T-helper 1 cell treated with Interleukin-12 subunit alpha and Interleukin-12 subunit beta and Interleukin-4 antibody, amounts not matched to agents 30 ng/mL and 1 ng/mL, for 36 hours (primary cell): ENCODE measurements at regions not wholly inside any gene's neighbourhood (a gene's known extent, or its start where the extent isn't known, plus 50 kb on each side); places are given as distances from the start of the nearest gene placed in this dataset.
"Not testable (repeated sequence)": the region's sequence is repeated elsewhere in the genome, so short reads cannot be mapped to it uniquely, and the experiment has no call there.

Experiments
- intact Hi-C: fragments of 100-400 bp; cut with micrococcal nuclease; formaldehyde crosslinking; loops from one replicate; pipeline ENCODE4 v1.15.1; 2024

DNA sequence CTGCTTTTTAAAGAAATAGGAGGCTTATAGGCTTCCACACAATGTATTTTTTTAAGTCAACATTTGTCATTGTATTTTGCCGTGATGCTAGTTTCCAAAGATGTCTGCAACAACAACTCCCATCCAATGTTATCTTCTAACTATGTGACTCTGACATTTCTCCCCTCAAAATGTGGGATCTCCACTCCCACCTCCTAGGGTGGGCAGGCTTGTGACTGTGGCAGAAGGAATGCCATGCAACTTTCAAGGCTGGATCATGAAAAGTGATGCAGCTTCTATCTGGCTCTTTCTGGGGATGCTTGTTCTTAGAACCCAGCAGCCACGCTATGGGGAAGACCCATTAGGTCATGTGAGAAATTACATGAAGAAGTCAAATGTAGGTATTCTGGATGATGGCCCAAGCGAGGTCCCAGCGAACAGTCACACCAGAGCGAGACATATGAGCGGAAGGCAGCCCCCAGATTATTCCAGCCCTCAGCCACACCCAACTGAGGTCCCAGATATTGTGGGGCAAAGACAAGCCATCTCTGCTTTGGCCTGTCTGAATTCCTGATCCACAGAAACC, 124.3 kb downstream of the BDH1 start:
- intact Hi-C loops, result no loop called here

GRCh38 chr3:197430934-197431333, 124.8 kb downstream of the BDH1 start:
- intact Hi-C loops, result no loop called here

DNA sequence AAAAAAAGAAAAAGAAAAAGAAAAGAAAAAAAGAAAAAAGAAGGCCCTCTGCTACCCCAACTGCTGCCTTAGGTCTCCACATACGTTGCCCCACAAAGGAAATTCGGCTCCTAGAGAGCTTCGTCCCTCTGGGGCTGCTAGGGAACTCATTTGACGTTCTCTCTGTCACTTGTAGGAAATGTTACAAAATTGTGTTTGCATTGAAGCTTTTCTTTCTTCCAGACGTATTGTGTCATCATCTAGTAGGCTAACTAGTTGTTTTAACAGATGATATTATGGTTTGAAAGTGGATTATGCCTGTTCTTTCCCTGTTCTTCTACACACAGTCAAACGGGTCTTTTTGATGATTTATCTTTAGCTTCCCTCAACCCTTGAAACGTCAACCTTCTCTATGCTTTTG, 125.3 kb downstream of the BDH1 start:
- intact Hi-C loops, result no loop called here

DNA sequence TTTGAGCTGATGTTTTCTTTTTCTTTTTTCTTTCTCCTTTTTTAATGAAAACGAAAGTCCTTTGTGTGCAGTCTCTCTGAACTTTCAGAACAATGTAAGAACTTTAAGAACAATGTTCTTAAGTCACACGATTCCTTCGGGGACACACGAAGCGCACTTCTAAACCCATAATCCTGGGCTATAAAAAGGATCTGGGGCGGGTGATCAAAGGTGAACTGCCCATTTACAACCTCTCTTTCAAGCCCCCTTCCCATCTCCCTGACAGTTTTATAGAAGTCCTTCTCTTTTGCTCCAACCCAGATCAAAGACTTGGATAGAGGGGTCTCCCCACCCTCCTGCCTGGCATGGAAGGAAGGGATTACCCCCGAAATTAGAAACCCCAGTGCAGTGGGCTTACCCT, 126.8 kb downstream of the BDH1 start:
- intact Hi-C loops, result loop anchor here (1.0 kb wide), 1 partner anchor 27 kb away; no protein-coding TSS in a partner anchor

DNA sequence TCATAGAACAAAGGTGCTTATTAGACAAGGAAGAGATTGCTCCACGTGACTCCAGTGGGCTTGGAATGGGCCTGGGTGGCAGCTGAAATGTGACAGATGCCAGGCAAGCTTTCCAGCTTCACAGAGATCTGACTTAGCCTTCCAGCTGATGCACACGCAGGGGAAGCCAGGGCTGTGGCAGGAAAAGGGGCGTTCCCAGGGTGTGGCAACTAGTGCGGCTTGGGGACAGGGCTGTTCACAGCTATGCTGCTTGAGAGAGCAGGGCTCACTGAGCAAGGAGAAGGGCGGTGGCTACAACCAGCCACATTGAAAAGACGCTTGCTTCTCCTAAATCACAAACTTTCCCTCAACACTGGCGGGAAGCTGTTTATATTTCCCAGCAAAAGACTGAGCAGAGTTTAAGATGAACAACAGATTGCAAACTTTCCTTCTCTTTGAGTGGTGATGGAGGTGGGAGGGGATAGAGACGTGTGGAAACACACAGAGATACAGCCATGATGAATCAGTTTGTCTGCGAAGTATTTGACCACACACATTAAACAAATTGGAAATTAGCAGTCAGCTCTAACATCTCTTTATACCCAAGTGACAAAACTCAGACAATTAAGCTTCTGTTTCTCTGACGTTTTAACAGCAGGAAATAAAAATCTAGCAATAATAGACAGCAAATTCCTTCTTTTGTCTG, 127.5 kb downstream of the BDH1 start:
- intact Hi-C loops, result loop anchor here (1.0 kb wide), 1 partner anchor 28 kb away; no protein-coding TSS in a partner anchor

GRCh38 chr3:197427021-197427420, 128.6 kb upstream of the DLG1 start:
- intact Hi-C loops, result no loop called here

DNA sequence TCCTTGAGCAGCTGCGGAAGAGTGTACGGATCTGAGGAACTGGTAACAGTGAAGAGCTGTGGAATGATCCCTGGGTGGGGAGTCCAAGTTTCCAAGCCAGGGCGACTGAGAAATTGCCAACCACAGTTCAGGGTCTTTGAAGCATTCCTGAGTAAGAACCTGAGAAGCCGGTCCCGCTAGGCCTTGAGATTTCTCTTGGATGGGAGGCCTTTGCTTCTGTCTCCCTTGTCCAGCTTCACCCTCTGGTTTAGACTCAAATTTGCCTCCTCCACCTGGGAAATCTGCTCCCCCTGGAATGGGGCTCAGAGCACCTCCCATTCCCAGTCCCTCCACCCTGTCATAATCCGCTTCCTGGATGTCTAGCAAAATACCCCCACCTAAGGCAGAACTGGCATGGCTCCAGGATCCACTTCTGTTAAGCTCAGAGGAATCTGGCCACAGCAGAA, 127.7 kb upstream of the DLG1 start:
- intact Hi-C loops, result no loop called here

GRCh38 chr3:197425485-197426120, 127.2 kb upstream of the DLG1 start:
- intact Hi-C loops, result no loop called here

DNA sequence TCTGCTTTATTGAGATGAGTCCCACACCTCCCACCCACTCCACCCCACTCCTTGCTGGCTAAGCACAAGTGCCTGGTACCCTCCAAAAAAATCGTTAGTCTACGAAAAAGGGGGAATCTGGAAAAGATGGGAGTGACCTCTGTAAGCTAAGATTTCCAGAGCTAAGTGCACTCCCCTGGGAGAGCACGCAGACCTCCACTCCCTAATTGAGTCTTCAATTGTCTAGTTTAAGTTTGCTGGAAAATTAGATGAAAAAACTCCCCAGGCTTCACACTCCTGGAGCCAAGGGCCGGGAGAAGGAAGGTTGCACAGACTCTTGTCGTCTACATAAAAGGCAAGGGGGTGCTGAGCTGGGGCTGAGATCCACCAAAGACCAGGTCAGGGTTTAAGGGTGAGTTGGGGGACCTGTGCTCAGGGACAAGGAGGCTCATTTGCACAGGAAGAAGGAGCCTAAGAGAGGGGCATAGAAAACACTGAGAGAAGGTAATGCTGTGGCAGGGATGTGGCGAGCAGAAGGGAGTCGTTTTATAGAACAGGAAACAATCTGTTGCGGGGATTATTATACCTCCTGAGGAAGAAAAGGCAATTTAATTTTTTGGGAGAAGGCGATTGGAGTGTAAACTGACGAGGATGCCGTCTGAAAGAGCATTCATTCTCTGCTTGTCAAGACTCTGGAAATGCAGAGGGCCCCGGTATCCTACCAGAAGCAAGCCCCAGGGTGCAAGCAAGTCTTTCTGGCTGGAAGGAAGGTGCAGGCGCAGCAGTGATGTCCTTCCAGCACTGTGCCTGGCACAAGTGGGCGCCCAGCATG, 126.5 kb upstream of the DLG1 start:
- intact Hi-C loops, result no loop called here

DNA sequence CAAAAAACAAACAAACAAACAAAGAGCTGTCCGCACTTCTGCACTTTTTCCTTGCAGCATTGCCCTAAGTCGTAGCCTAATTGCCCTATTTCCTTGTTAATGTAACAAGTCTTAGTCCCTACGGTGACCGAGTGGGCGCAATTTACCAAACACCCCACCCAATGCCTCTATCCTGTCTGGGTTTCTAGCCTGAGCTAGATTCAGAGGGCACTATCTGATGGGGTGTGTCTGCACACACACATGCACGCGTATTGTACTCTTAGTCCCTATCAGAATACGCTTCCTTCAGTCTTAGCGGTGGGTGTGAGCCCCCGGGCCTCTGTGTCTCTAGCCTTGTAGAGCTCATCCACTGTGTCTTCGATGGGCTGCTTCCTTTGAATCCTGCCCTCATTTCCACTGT, 125.9 kb upstream of the DLG1 start:
- intact Hi-C loops, result no loop called here

GRCh38 chr3:197423376-197423775, 125.0 kb upstream of the DLG1 start:
- intact Hi-C loops, result no loop called here

DNA sequence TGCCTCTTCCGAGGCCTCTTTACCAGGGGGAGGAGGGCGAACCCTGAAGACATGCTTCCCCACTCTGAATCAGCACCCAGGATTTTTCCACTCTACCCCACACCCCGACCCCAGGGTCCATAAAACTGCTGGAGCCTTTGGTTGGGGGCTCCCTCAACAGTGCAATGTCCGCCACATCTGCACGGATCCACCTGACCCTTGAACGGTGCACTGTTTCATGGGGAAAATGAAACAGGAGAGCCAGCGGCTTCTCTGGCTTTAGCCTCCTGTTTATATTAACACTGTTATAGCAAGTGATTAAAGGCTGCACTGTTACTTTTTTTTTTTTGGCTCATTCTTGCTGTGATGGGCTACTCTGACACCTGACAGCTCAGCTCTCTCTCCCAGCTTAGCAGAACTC, 124.1 kb upstream of the DLG1 start:
- intact Hi-C loops, result no loop called here

GRCh38 chr3:197421021-197421420, 122.6 kb upstream of the DLG1 start:
- intact Hi-C loops, result no loop called here

- intact Hi-C loops, result no loop called here
These were observed 122.2 kb upstream of the DLG1 start for GRCh38 chr3:197420566-197420965.

DNA sequence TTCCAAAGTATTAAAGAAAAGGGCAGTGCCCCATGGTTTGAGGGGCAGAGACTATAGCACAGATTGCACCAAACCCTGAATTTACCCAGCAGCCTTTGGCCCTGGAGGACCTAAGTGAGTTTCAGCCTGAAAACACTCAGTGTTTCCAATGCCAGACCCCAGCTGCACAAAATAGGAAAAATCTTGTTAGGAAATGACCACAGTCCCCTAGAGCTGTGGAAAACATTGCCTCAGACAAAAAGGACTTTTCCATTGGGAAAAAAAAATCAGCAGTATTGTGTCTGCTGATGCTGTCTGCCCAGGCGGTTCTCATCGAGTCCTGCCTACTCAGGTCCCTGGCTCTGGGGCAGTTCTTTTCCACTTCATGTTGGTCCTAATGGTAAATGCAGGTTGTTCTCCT, 121.7 kb upstream of the DLG1 start:
- intact Hi-C loops, result no loop called here

DNA sequence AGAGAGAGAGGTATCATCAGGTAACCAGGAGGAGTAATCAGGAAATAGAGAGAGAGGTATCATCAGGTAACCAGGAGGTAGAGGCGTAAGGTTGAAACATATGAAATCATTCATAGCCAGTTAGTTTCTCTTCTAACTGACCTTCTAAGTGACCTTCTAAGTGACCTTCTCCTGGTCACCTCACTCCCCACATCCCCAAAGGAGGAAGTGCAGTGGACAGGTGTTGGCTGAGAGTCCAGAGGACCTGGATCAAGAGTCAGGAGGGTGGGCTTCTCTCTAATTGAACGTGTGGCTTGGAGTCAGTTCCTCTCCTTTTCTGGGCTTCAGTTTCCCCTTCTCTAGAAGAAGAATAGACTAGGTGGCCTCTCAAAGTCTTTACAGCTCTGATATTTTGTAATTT, 121.3 kb upstream of the DLG1 start:
- intact Hi-C loops, result no loop called here

- intact Hi-C loops, result no loop called here
These were observed 119.7 kb upstream of the DLG1 start for GRCh38 chr3:197417911-197418618.

DNA sequence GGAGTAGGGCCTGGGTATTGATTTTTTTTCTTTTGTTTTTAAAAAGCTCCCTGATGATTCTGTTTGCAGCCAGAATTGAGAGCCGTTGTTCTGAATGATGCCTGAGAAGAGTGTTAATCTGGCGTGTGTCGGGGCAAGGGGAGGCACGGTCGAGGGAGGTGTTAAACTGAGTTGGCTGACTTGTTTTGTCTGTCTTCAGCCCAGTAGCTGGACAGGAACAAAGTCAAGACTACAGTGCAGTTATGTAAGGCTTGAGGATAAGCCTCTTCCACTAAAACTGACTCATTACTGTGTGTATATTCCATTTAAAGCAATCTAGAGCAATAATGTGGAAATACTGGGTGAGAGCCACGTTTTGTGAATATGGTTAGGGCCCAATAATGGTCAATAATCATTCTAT, 119.0 kb upstream of the DLG1 start:
- intact Hi-C loops, result no loop called here

GRCh38 chr3:197411899-197412298, 113.5 kb upstream of the DLG1 start:
- intact Hi-C loops, result not testable (repeated sequence)

GRCh38 chr3:197410170-197410569, 111.8 kb upstream of the DLG1 start:
- intact Hi-C loops, result not testable (repeated sequence)
